ENCODE measurements at regions not wholly inside any gene's neighbourhood (a gene's known extent, or its start where the extent isn't known, plus 50 kb on each side); places are given as distances from the start of the nearest gene placed in this dataset.
"Not testable (repeated sequence)": the region's sequence is repeated elsewhere in the genome, so short reads cannot be mapped to it uniquely, and the experiment has no call there.

GRCh38 chr1:220969281-220969680, 90.0 kb downstream of the HLX start:
- not testable (repeated sequence) for TF ChIP-seq CTCF (IDR thresholded peaks at IDR 0.05); ZFX (IDR thresholded peaks at IDR 0.05; ENCODE audit: borderline replicate concordance)
